ENCODE measurements at regions not wholly inside any gene's neighbourhood (a gene's known extent, or its start where the extent isn't known, plus 50 kb on each side); places are given as distances from the start of the nearest gene placed in this dataset.
"Not testable (repeated sequence)": the region's sequence is repeated elsewhere in the genome, so short reads cannot be mapped to it uniquely, and the experiment has no call there.

GRCh38 chr5:86199287-86199686, 418.5 kb upstream of the COX7C start:
- TF ChIP-seq POLR2AphosphoS5 (IDR thresholded peaks at IDR 0.05) (no peak), EP300 (IDR thresholded peaks at IDR 0.05) (no peak), CTCF (IDR thresholded peaks at IDR 0.05) (no peak), POLR2A (IDR thresholded peaks at IDR 0.05) (no peak)
- no peaks in the 10 kb centered on the region for H3K27me3 ChIP-seq
- intact Hi-C loops (cut with DNase I; ENCODE audit: low total_unique reads) = no loop called here
- no peak overlapping the region for H3K27ac ChIP-seq
- no peaks in the 10 kb centered on the region for H3K36me3 ChIP-seq
- no peaks in the 10 kb centered on the region for H3K4me1 ChIP-seq
- H3K9me3 ChIP-seq = no peaks in the 10 kb centered on the region
- H3K4me3 ChIP-seq = no peak overlapping the region
- no peak for DNase-seq

DNA sequence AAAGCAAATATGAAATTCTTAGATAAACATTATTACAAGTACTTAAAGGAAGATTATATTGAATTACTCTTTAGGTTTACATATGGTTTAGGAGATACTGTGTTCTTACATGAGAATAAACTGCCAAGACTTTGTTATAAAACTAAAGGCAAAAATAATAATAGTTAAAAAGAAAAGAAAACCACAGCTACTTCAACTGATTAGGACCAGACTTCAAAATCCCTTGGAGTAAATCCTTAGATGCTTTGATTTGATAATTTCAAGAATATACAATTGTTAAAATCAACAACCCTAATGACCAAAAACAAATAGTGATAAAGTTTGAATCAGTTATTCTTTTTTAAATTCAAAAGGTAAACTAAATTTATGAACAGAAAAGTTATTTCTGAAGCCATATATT, 389.6 kb upstream of the COX7C start:
- H3K27me3 ChIP-seq = no peaks in the 10 kb centered on the region
- no peak for TF ChIP-seq CTCF (IDR thresholded peaks at IDR 0.05)
- H3K36me3 ChIP-seq = no peaks in the 10 kb centered on the region
- H3K27ac ChIP-seq = no peak overlapping the region
- H3K4me1 ChIP-seq = no peaks in the 10 kb centered on the region
- DNase-seq = no peak
- H3K4me3 ChIP-seq = no peak overlapping the region
- intact Hi-C loops (cut with DNase I; ENCODE audit: low total_unique reads) = no loop called here
- peaks cover 0 to 4% (median 2%) of the 10 kb centered on the region in 4 donors for H3K9me3 ChIP-seq

- Histone ChIP-seq H3K27ac (no peak overlapping the region), H3K9me3 (no peaks in the 10 kb centered on the region), H3K4me1 (no peaks in the 10 kb centered on the region), H3K27me3 (no peaks in the 10 kb centered on the region), H3K4me3 (no peak overlapping the region), H3K36me3 (no peaks in the 10 kb centered on the region)
- TF ChIP-seq POLR2AphosphoS5 (IDR thresholded peaks at IDR 0.05) (no peak), POLR2A (IDR thresholded peaks at IDR 0.05) (no peak), CTCF (IDR thresholded peaks at IDR 0.05) (no peak), EP300 (IDR thresholded peaks at IDR 0.05) (no peak)
- DNase-seq = no peak
- intact Hi-C loops (cut with DNase I; ENCODE audit: low total_unique reads) = no loop called here
- WGBS, 5 donors = 88 to 95% (median 93%) methylated on average over 11 of the region's 11 CpGs
These were observed 385.5 kb upstream of the COX7C start for GRCh38 chr5:86232246-86232645.

GRCh38 chr5:86244153-86244552, 373.6 kb upstream of the COX7C start:
- TF ChIP-seq CTCF (IDR thresholded peaks at IDR 0.05) (no peak), POLR2A (IDR thresholded peaks at IDR 0.05) (no peak), POLR2AphosphoS5 (IDR thresholded peaks at IDR 0.05) (no peak), EP300 (IDR thresholded peaks at IDR 0.05) (no peak)
- H3K4me1 ChIP-seq = no peaks in the 10 kb centered on the region
- WGBS, 5 donors = 0 to 2% (median 0%) methylated on average over 1 of the region's 1 CpG
- no peaks in the 10 kb centered on the region for H3K27me3 ChIP-seq
- DNase-seq = no peak
- no peaks in the 10 kb centered on the region for H3K36me3 ChIP-seq
- H3K4me3 ChIP-seq = no peak overlapping the region
- no peaks in the 10 kb centered on the region for H3K9me3 ChIP-seq
- H3K27ac ChIP-seq = no peak overlapping the region
- intact Hi-C loops (cut with DNase I; ENCODE audit: low total_unique reads) = no loop called here

GRCh38 chr5:86257871-86258270, 359.9 kb upstream of the COX7C start:
- no peak for DNase-seq
- no peaks in the 10 kb centered on the region for H3K4me1 ChIP-seq
- no peaks in the 10 kb centered on the region for H3K27me3 ChIP-seq
- no peaks in the 10 kb centered on the region for H3K36me3 ChIP-seq
- no peak overlapping the region for H3K27ac ChIP-seq
- intact Hi-C loops (cut with DNase I; ENCODE audit: low total_unique reads) = no loop called here
- TF ChIP-seq POLR2AphosphoS5 (IDR thresholded peaks at IDR 0.05) = no peak
- TF ChIP-seq CTCF (IDR thresholded peaks at IDR 0.05) = no peak
- no peak for TF ChIP-seq POLR2A (IDR thresholded peaks at IDR 0.05)
- no peak for TF ChIP-seq EP300 (IDR thresholded peaks at IDR 0.05)
- H3K4me3 ChIP-seq = no peak overlapping the region
- no peaks in the 10 kb centered on the region for H3K9me3 ChIP-seq

GRCh38 chr5:86284400-86285190, 333.1 kb upstream of the COX7C start:
- H3K27ac ChIP-seq; H3K4me1 ChIP-seq; H3K27me3 ChIP-seq; intact Hi-C loops (cut with DNase I; ENCODE audit: low total_unique reads); H3K9me3 ChIP-seq; H3K4me3 ChIP-seq; H3K36me3 ChIP-seq; DNase-seq: not testable (repeated sequence)
- 78 to 85% (median 80%) methylated on average over 3 of the region's 3 CpGs for WGBS, 5 donors

GRCh38 chr5:86287437-86287836, 330.3 kb upstream of the COX7C start:
- H3K27me3 ChIP-seq; H3K9me3 ChIP-seq; H3K4me3 ChIP-seq; DNase-seq; H3K36me3 ChIP-seq; intact Hi-C loops (cut with DNase I; ENCODE audit: low total_unique reads); H3K4me1 ChIP-seq; H3K27ac ChIP-seq: not testable (repeated sequence)
- 62 to 76% (median 67%) methylated on average over 1 to 2 of the region's 2 CpGs for WGBS, 5 donors

Data from stomach (tissue), 8 donors.